Uterus (tissue), 2 donors: ENCODE measurements at regions not wholly inside any gene's neighbourhood (a gene's known extent, or its start where the extent isn't known, plus 50 kb on each side); places are given as distances from the start of the nearest gene placed in this dataset.

Experiments used
- CTCF ChIP-seq, 4 experiments: fragments of 200-600 bp in 2 of 4; fragments of 450-650 bp in 2 of 4; sonication (generic) in 2 of 4; IDR thresholded peaks; one replicate each; pipeline ENCODE4 v1.5.1; 2016 to 2019; ENCODE audit warnings: antibody characterized with exemption in 4 of 4, mild to moderate bottlenecking in 2 of 4, moderate library complexity in 1 of 4
- POLR2A ChIP-seq, 2 donors: fragments of 450-650 bp; IDR thresholded peaks; one replicate each; pipeline ENCODE4 v1.6.1; 2016; ENCODE audit warnings: antibody characterized with exemption in 2 of 2, mild to moderate bottlenecking in 1 of 2, moderate library complexity in 1 of 2

GRCh38 chr5:27318701-27319100, 280.3 kb upstream of the CDH9 start:
- no peak for TF ChIP-seq POLR2A (IDR thresholded peaks at IDR 0.05)
- no peak for TF ChIP-seq CTCF (IDR thresholded peaks at IDR 0.05)
